ENCODE measurements at regions not wholly inside any gene's neighbourhood (a gene's known extent, or its start where the extent isn't known, plus 50 kb on each side); places are given as distances from the start of the nearest gene placed in this dataset.

DNA sequence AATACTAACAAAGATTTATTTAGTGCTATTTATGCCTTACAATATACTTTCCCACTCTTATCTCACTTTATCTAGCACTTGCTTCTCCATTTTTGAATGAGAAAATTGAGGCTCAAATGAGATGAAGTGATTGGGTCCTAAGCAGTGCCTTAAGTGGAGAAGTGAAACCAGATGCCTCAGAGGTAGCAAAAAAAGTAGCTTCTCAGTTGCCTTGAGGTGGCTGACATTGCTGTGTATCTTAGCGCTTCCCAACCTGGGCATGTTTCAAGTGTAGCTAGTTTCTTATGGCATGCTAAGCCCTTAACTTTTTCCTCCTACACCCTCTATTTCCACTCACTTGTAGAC, 390.4 kb downstream of the OMA1 start:
- no peak for TF ChIP-seq ATF3 (IDR thresholded peaks at IDR 0.05)
- TF ChIP-seq ATF3 (CRISPR knock-in tag; conservative IDR thresholded peaks at IDR 0.05): no peak
- TF ChIP-seq HMG20B (CRISPR knock-in tag; IDR thresholded peaks at IDR 0.05): no peak
- TF ChIP-seq GABPA (tag; conservative IDR thresholded peaks at IDR 0.05; ENCODE audit: low read depth): no peak
- TF ChIP-seq MAFK (IDR thresholded peaks at IDR 0.05; ENCODE audit: low read length): no peak
- no peak for TF ChIP-seq MLX (CRISPR knock-in tag; conservative IDR thresholded peaks at IDR 0.05)
- TF ChIP-seq CTCF (IDR thresholded peaks at IDR 0.05 in 2 of 3, conservative IDR thresholded peaks at IDR 0.05 in 1 of 3; ENCODE audit: insufficient read depth in 2 of 3, low read depth in 1 of 3, low read length in 3 of 3): no peak
- TF ChIP-seq FOXA1 (IDR thresholded peaks at IDR 0.05; ENCODE audit: borderline replicate concordance): no peak

All from K562 (cell line).